IMR-90 (cell line): ENCODE measurements at regions not wholly inside any gene's neighbourhood (a gene's known extent, or its start where the extent isn't known, plus 50 kb on each side); places are given as distances from the start of the nearest gene placed in this dataset.

ENCODE experiments used
- ATAC-seq: fragments of 200-7000 bp; cut with Tn5 transposase; 2 replicates; pipeline ENCODE4 v1.9.1; 2020; ENCODE audit warnings: low read depth, mild to moderate bottlenecking, moderate library complexity
- BruUV-seq: library from RNA; stranded (reverse); fragments of 400-500 nt; replicated peaks from 2 replicates; lab custom pipeline; 2021; lab: Mats Ljungman, UMichigan
- CTCF ChIA-PET: fragments of 300-600 bp; formaldehyde crosslinking; extraction: SDS; loops from one replicate; lab custom pipeline; 2021; ENCODE audit warnings: antibody characterized with exemption; lab: Yijun Ruan, JAX
- POLR2A ChIA-PET: fragments of 300-600 bp; sonication (Branson Sonifier 250); formaldehyde crosslinking; loops from one replicate; lab custom pipeline; 2022; ENCODE audit warnings: antibody characterized with exemption; ENCODE audit not compliant: unreplicated experiment; lab: Charles Lee
- DNase-seq: peaks from one replicate; pipeline ENCODE4 v3.0.0; 2013
- H2AFZ ChIP-seq: replicated peaks from 2 replicates; pipeline ENCODE3; 2013; ENCODE audit warnings: low read length, mild to moderate bottlenecking; ENCODE audit not compliant: poor library complexity
- H2AK5ac ChIP-seq: 2 replicates; pipeline ENCODE4 v1.6.1; 2013; ENCODE audit warnings: low read depth, low read length, inconsistent platforms
- H2AK9ac ChIP-seq: replicated peaks from 2 replicates; pipeline ENCODE3; 2013; ENCODE audit warnings: mild to moderate bottlenecking, low read depth, low read length, moderate library complexity; ENCODE audit not compliant: poor library complexity
- H2BK120ac ChIP-seq: 2 replicates; pipeline ENCODE4 v1.6.1; 2013; ENCODE audit warnings: low read depth, low read length, inconsistent platforms
- H2BK15ac ChIP-seq: 3 replicates; pipeline ENCODE4 v1.6.1; 2013; ENCODE audit warnings: low read depth, low read length, inconsistent platforms
- H2BK20ac ChIP-seq: 2 replicates; pipeline ENCODE4 v1.6.1; 2013; ENCODE audit warnings: low read depth, mild to moderate bottlenecking, inconsistent platforms, low read length, moderate library complexity
- H2BK5ac ChIP-seq: 2 replicates; pipeline ENCODE4 v1.6.1; 2013; ENCODE audit warnings: mild to moderate bottlenecking, low read depth, low read length, inconsistent platforms; ENCODE audit not compliant: poor library complexity, severe bottlenecking
- H3K14ac ChIP-seq: replicated peaks from 2 replicates; pipeline ENCODE4 v1.6.1; 2013; ENCODE audit warnings: low read depth, low read length, inconsistent platforms
- H3K18ac ChIP-seq: 2 replicates; pipeline ENCODE4 v1.6.1; 2013; ENCODE audit warnings: low read depth, low read length, control low read depth
- H3K23ac ChIP-seq: 2 replicates; pipeline ENCODE4 v1.6.1; 2013; ENCODE audit warnings: low read depth, low read length, inconsistent platforms
- H3K27ac ChIP-seq: 2 replicates; pipeline ENCODE4 v1.5.1; 2013; ENCODE audit warnings: mild to moderate bottlenecking, control low read depth, low read length; ENCODE audit not compliant: insufficient read depth
- H3K27me3 ChIP-seq: 2 replicates; pipeline ENCODE4 v1.6.1; 2013; ENCODE audit warnings: low read length; ENCODE audit not compliant: control insufficient read depth, insufficient read depth
- H3K36me3 ChIP-seq: 2 replicates; pipeline ENCODE4 v1.6.1; 2013; ENCODE audit warnings: low read length, mixed read lengths; ENCODE audit not compliant: control insufficient read depth, insufficient read depth
- H3K4ac ChIP-seq: 2 replicates; pipeline ENCODE4 v1.6.1; 2013; ENCODE audit warnings: low read depth, low read length, inconsistent platforms
- H3K4me1 ChIP-seq: 2 replicates; pipeline ENCODE4 v1.6.1; 2013; ENCODE audit warnings: low read length, mixed read lengths; ENCODE audit not compliant: control insufficient read depth, insufficient read depth
- H3K4me2 ChIP-seq: 2 replicates; pipeline ENCODE4 v1.6.1; 2013; ENCODE audit warnings: low read depth, mild to moderate bottlenecking, control low read depth, low read length, moderate library complexity
- H3K4me3 ChIP-seq: 2 replicates; pipeline ENCODE4 v1.5.1; 2013; ENCODE audit warnings: low read depth, mild to moderate bottlenecking, control low read depth, low read length, moderate library complexity; ENCODE audit not compliant: insufficient read depth
- H3K56ac ChIP-seq: 2 replicates; pipeline ENCODE4 v1.6.1; 2013; ENCODE audit warnings: low read length, inconsistent platforms; ENCODE audit not compliant: insufficient read depth; ENCODE audit errors: extremely low read depth
- H3K79me1 ChIP-seq, 2 experiments: 2 replicates each; pipeline ENCODE4 v1.6.1; 2013; ENCODE audit warnings: low read length in 2 of 2, inconsistent platforms in 1 of 2, low read depth in 1 of 2
- H3K9ac ChIP-seq: 2 replicates; pipeline ENCODE4 v1.6.1; 2013; ENCODE audit warnings: low read depth, low read length, control low read depth
- H3K9me1 ChIP-seq: 2 replicates; pipeline ENCODE4 v1.6.1; 2013; ENCODE audit warnings: low read length, inconsistent platforms; ENCODE audit not compliant: insufficient read depth
- H3K9me3 ChIP-seq: 2 replicates; pipeline ENCODE4 v1.6.1; 2013; ENCODE audit warnings: low read length; ENCODE audit not compliant: control insufficient read depth, insufficient read depth
- H4K20me1 ChIP-seq: 2 replicates; pipeline ENCODE4 v1.6.1; 2013; ENCODE audit warnings: low read length, inconsistent platforms; ENCODE audit not compliant: insufficient read depth
- H4K5ac ChIP-seq: 2 replicates; pipeline ENCODE4 v1.6.1; 2013; ENCODE audit warnings: mild to moderate bottlenecking, low read depth, low read length, control low read depth
- H4K8ac ChIP-seq, 2 experiments: 2 replicates each; pipeline ENCODE4 v1.6.1; 2013; ENCODE audit warnings: low read depth in 2 of 2, low read length in 2 of 2, control low read depth in 1 of 2, inconsistent platforms in 1 of 2
- H4K91ac ChIP-seq: 2 replicates; pipeline ENCODE4 v1.6.1; 2013; ENCODE audit warnings: low read depth, low read length, inconsistent platforms; ENCODE audit not compliant: insufficient read depth
- CEBPB ChIP-seq: IDR thresholded peaks from 2 replicates; pipeline ENCODE4 v1.6.1; 2012; ENCODE audit warnings: low read depth, low read length, improper control_type of control experiment
- CHD1 ChIP-seq: IDR thresholded peaks from 2 replicates; pipeline ENCODE4 v1.6.1; 2012; ENCODE audit warnings: low read depth, low read length, improper control_type of control experiment
- MAFK ChIP-seq: IDR thresholded peaks from 2 replicates; pipeline ENCODE4 v1.6.1; 2012; ENCODE audit warnings: low read depth, low read length, improper control_type of control experiment
- MAZ ChIP-seq: IDR thresholded peaks from 2 replicates; pipeline ENCODE4 v1.6.1; 2012; ENCODE audit warnings: low read depth, mild to moderate bottlenecking, low read length, improper control_type of control experiment, moderate library complexity, borderline replicate concordance
- RCOR1 ChIP-seq: IDR thresholded peaks from 2 replicates; pipeline ENCODE4 v1.6.1; 2012; ENCODE audit warnings: mild to moderate bottlenecking, low read length, improper control_type of control experiment; ENCODE audit not compliant: insufficient replicate concordance
- SMC3 ChIP-seq: fragments of 150-350 bp; IDR thresholded peaks from 2 replicates; pipeline ENCODE4 v1.6.1; 2016; ENCODE audit warnings: low read depth, mild to moderate bottlenecking, antibody characterized with exemption, low read length, moderate library complexity
- WGBS, 2 experiments: methylation state at CpG; one replicate each; pipeline versions ENCODE4 v1.1.5 to v1.1.7; 2013; ENCODE audit warnings: missing lambda C conversion rate in 2 of 2; ENCODE audit not compliant: insufficient read length in 1 of 2; ENCODE audit errors: extremely low coverage in 2 of 2; 5-methylcytosine and 5-hydroxymethylcytosine counted together
- dilution Hi-C: fragments of 300-500 bp; cut with HindIII; formaldehyde crosslinking; loops from one replicate; pipeline ENCODE4 v1.14.3; 2018; ENCODE audit warnings: low sequenced_read_pairs; ENCODE audit not compliant: unreplicated experiment
- in situ Hi-C: fragments of 300-500 bp; cut with MboI; formaldehyde crosslinking; loops from 3 replicates; pipeline ENCODE4 v1.14.3; 2019; ENCODE audit warnings: low sequenced_read_pairs, inconsistent platforms, mixed read lengths
- intact Hi-C: fragments of 100-400 bp; cut with micrococcal nuclease; formaldehyde crosslinking; loops from 2 replicates; pipeline ENCODE4 v1.10.0; 2022

DNA sequence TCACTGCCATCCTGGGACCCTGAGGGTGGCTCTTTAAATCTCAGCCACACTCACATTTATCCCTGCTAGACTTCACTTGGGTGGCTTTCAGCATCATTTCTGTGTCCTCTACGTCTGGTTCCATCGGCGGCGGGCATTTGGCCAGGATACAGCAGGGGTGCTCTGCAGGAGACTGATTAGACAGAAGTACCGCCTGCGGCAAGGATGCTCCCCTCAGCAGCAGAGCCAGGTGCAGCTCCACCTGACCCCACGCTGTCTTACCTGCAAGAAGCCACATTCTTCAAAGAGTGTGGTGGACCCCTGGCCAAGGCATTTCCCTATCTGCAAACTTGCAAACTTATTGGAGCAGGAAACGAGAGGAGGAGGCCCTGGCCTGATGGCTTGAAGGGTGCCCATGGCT, 309.8 kb upstream of the IRX4 start:
- CTCF ChIA-PET = no interaction called here
- no peak overlapping the region for H3K4ac ChIP-seq
- no peak overlapping the region for H2BK15ac ChIP-seq
- no peak overlapping the region for H3K27ac ChIP-seq
- no peaks in the 10 kb centered on the region for H3K27me3 ChIP-seq
- no peak overlapping the region for H4K5ac ChIP-seq
- no peak overlapping the region for H4K91ac ChIP-seq
- H3K4me1 ChIP-seq = no peaks in the 10 kb centered on the region
- intact Hi-C loops (no loop called here), in situ Hi-C loops (no loop called here), dilution Hi-C loops (no loop called here)
- H3K23ac ChIP-seq = no peak overlapping the region
- no peak overlapping the region for H3K18ac ChIP-seq
- TF ChIP-seq MAZ (no peak), SMC3 (no peak), CEBPB (no peak), RCOR1 (no peak), CHD1 (no peak), MAFK (no peak)
- H2AFZ ChIP-seq = no peak overlapping the region
- H4K20me1 ChIP-seq = no peaks in the 10 kb centered on the region
- POLR2A ChIA-PET = no interaction called here
- no peak overlapping the region for H3K14ac ChIP-seq
- ATAC-seq (no peak), DNase-seq (no peak)
- H2BK20ac ChIP-seq = no peak overlapping the region
- no peak overlapping the region for H2BK120ac ChIP-seq
- H2AK5ac ChIP-seq = no peak overlapping the region
- H3K9me1 ChIP-seq = no peaks in the 10 kb centered on the region
- H3K9ac ChIP-seq = no peak overlapping the region
- no peaks in the 10 kb centered on the region for H3K36me3 ChIP-seq
- peaks cover 29% of the 10 kb centered on the region for H3K9me3 ChIP-seq
- no peaks in the 10 kb centered on the region for H3K79me1 ChIP-seq
- H4K8ac ChIP-seq = no peak overlapping the region
- H3K56ac ChIP-seq = no peak overlapping the region
- no peak overlapping the region for H2BK5ac ChIP-seq
- no TSS peak for BruUV-seq
- no peak overlapping the region for H2AK9ac ChIP-seq
- WGBS, 2 experiments = 60% methylated on average over 1 of the region's 8 CpGs; no CpG with 5 or more reads in 1 of the 2 experiments
- H3K4me2 ChIP-seq = no peak overlapping the region
- no peak overlapping the region for H3K4me3 ChIP-seq
